ENCODE measurements at regions not wholly inside any gene's neighbourhood (a gene's known extent, or its start where the extent isn't known, plus 50 kb on each side); places are given as distances from the start of the nearest gene placed in this dataset.
A peak's percentile ranks its signal among the peaks of the same experiment; 100 is the strongest.

DNA sequence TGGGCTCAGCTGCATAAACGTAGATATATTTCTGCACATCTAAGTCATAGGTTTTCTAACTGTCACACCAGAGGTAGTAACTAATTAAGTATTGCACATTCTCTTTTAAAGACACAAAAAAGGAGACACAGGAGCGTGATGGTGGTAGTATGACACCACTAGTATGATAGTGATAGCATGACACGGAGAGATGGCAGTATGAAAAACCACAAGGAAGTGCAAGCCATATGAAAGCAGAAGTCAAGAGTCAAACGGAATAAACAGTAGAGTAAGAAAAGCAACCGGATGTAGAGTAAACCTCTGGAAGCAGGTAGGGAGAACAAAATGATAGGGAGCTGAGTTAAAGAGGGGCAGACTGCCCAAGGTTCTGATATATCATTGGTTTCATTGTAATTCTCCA lies 382.2 kb upstream of the INTU start:
- no TSS peak for BruUV-seq (replicated peaks)
- Histone ChIP-seq H3K4me1 (ENCODE audit: control insufficient read depth, insufficient read depth, low read length) (no peaks in the 10 kb centered on the region), H3K27me3 (replicated peaks in 1 of 2; ENCODE audit: control insufficient read depth in 2 of 2, insufficient read depth in 2 of 2, low read length in 1 of 2) (no peaks in the 10 kb centered on the region), H3K9me3 (replicated peaks; ENCODE audit: control insufficient read depth, insufficient read depth, low read length) (no peaks in the 10 kb centered on the region), H3K79me2 (ENCODE audit: control insufficient read depth, insufficient read depth, low read length) (no peaks in the 10 kb centered on the region), H3K9ac (ENCODE audit: control insufficient read depth, insufficient read depth, low read length) (no peak overlapping the region), H3K4me3 (no peak overlapping the region), H2AFZ (ENCODE audit: control insufficient read depth, low read depth, low read length) (no peak overlapping the region), H4K20me1 (ENCODE audit: control insufficient read depth, insufficient read depth) (no peaks in the 10 kb centered on the region), H3K27ac (ENCODE audit: control insufficient read depth, insufficient read depth) (no peak overlapping the region), H3K36me3 (ENCODE audit: control insufficient read depth in 2 of 2, insufficient read depth in 2 of 2, low read length in 1 of 2) (no peaks in the 10 kb centered on the region), H3K4me2 (ENCODE audit: control insufficient read depth, insufficient read depth) (no peak overlapping the region)
- intact Hi-C loops (cut with micrococcal nuclease; ENCODE audit: unreplicated experiment): no loop called here
- TF ChIP-seq RUNX3 (IDR thresholded peaks at IDR 0.05; ENCODE audit: low read length) (peak; percentile 29; the same call in 1 of the 2 replicates), TBL1XR1 (IDR thresholded peaks at IDR 0.05; ENCODE audit: low read depth, low read length) (no peak)
- peak; percentile 81 for ATAC-seq
- in situ Hi-C loops (cut with MboI): no loop called here
- peak; percentile 31 for FAIRE-seq
- CTCF ChIA-PET: interaction anchor here (0.7 kb wide), 1 partner anchor 306 kb away, joined by 3 read pairs; no protein-coding TSS in a partner anchor
- DNase-seq (ENCODE audit: low read depth, low spot score): no peak
- 10% methylated on average over 5 of the region's 5 CpGs for WGBS (ENCODE audit: insufficient coverage, insufficient replicate concordance, low lambda C conversion rate, missing lambda C conversion rate)
- RAD21 ChIA-PET (ENCODE audit: unreplicated experiment): no interaction called here
- SMC1A ChIA-PET (ENCODE audit: uncharacterized antibody, unreplicated experiment): no interaction called here
- POLR2A ChIA-PET: no interaction called here

- no peaks in the 10 kb centered on the region for H3K4me1 ChIP-seq (ENCODE audit: control insufficient read depth, insufficient read depth, low read length)
- H3K4me3 ChIP-seq: no peak overlapping the region
- RAD21 ChIA-PET (ENCODE audit: unreplicated experiment): no interaction called here
- H3K27ac ChIP-seq (ENCODE audit: control insufficient read depth, insufficient read depth): no peak overlapping the region
- H3K27me3 ChIP-seq (replicated peaks in 1 of 2; ENCODE audit: control insufficient read depth in 2 of 2, insufficient read depth in 2 of 2, low read length in 1 of 2): no peaks in the 10 kb centered on the region
- H3K79me2 ChIP-seq (ENCODE audit: control insufficient read depth, insufficient read depth, low read length): no peaks in the 10 kb centered on the region
- H3K36me3 ChIP-seq (ENCODE audit: control insufficient read depth in 2 of 2, insufficient read depth in 2 of 2, low read length in 1 of 2): no peaks in the 10 kb centered on the region
- in situ Hi-C loops (cut with MboI) (no loop called here), intact Hi-C loops (cut with micrococcal nuclease; ENCODE audit: unreplicated experiment) (no loop called here)
- TF ChIP-seq JUNB (IDR thresholded peaks at IDR 0.05): peak; percentile 62; the same call in 1 of the 2 replicates
- TF ChIP-seq TCF12 (IDR thresholded peaks at IDR 0.05; ENCODE audit: low read depth, low read length): no peak
- TF ChIP-seq RELA (IDR thresholded peaks at IDR 0.05; ENCODE audit: borderline replicate concordance, partially characterized antibody): no peak
- no peak for TF ChIP-seq HCFC1 (IDR thresholded peaks at IDR 0.05; ENCODE audit: low read length)
- no peak for TF ChIP-seq MEF2A (IDR thresholded peaks at IDR 0.05; ENCODE audit: insufficient read depth, low read depth, low read length)
- 0 out of 2 replicates have a peak, but pooled peaks have one; percentile 38 for TF ChIP-seq RUNX3 (IDR thresholded peaks at IDR 0.05; ENCODE audit: low read length)
- no peak overlapping the region for H2AFZ ChIP-seq (ENCODE audit: control insufficient read depth, low read depth, low read length)
- SMC1A ChIA-PET (ENCODE audit: uncharacterized antibody, unreplicated experiment): no interaction called here
- no peak overlapping the region for H3K4me2 ChIP-seq (ENCODE audit: control insufficient read depth, insufficient read depth)
- FAIRE-seq: no peak
- no peaks in the 10 kb centered on the region for H4K20me1 ChIP-seq (ENCODE audit: control insufficient read depth, insufficient read depth)
- BruUV-seq (replicated peaks): no TSS peak
- no peak for DNase-seq (ENCODE audit: low read depth, low spot score)
- ATAC-seq: peak; percentile 88
- H3K9ac ChIP-seq (ENCODE audit: control insufficient read depth, insufficient read depth, low read length): no peak overlapping the region
- CTCF ChIA-PET: no interaction called here
- H3K9me3 ChIP-seq (replicated peaks; ENCODE audit: control insufficient read depth, insufficient read depth, low read length): no peaks in the 10 kb centered on the region
- POLR2A ChIA-PET: no interaction called here
These were observed 381.3 kb upstream of the INTU start for GRCh38 chr4:127251423-127251822.
